K562 (cell line): ENCODE measurements at regions not wholly inside any gene's neighbourhood (a gene's known extent, or its start where the extent isn't known, plus 50 kb on each side); places are given as distances from the start of the nearest gene placed in this dataset.

Experiments
- ATAC-seq: fragments of 200-7000 bp; cut with Tn5 transposase; 3 replicates; pipeline ENCODE4 v1.9.1; 2020; ENCODE audit warnings: moderate library complexity
- BruUV-seq: library from RNA; stranded (reverse); fragments of 400-500 nt; replicated peaks from 2 replicates; lab custom pipeline; 2021; lab: Mats Ljungman, UMichigan
- CTCF ChIA-PET: fragments of 300-600 bp; formaldehyde crosslinking; extraction: SDS; loops from one replicate; lab custom pipeline; 2021; ENCODE audit warnings: low intra/inter-chr PET ratio; lab: Yijun Ruan, JAX
- POLR2A ChIA-PET: fragments of 300-600, 350-650 bp; sonication (Branson Sonifier 250); formaldehyde crosslinking; extraction: SDS; loops from one replicate; lab custom pipeline; 2021; ENCODE audit warnings: antibody characterized with exemption, inconsistent platforms; lab: Yijun Ruan, JAX
- DNase-seq, 4 experiments: peaks; one replicate each; pipeline versions ENCODE4 v3.0.0 to v3.0.0-alpha.2; 2011 to 2018; ENCODE audit warnings: low spot score in 3 of 4, mixed read lengths in 3 of 4; ENCODE audit errors: extremely low read depth in 1 of 4
- FAIRE-seq: peaks from 2 replicates; lab custom pipeline; 2011; peaks lifted over from hg19 to GRCh38; lab: Jason Lieb, UNC
- H2AFZ ChIP-seq: 2 replicates; pipeline ENCODE4 v1.6.0; 2011; ENCODE audit warnings: low read depth, low read length, control low read depth, inconsistent platforms
- H3K27ac ChIP-seq: fragments of 200-600 bp; 3 replicates; pipeline ENCODE4 v1.8.0; 2011; ENCODE audit warnings: low read depth, mild to moderate bottlenecking, control low read depth, inconsistent platforms, low read length, moderate library complexity, mixed read lengths; ENCODE audit errors: extremely low read depth
- H3K27me3 ChIP-seq, 2 experiments: fragments of 300-600 bp in 1 of 2; 2 replicates in 1 of 2; 3 replicates in 1 of 2; pipeline versions ENCODE4 v1.6.0 to v1.8.0; 2011; ENCODE audit warnings: inconsistent platforms in 2 of 2, low read length in 2 of 2, mild to moderate bottlenecking in 1 of 2, mixed read lengths in 1 of 2, moderate library complexity in 1 of 2; ENCODE audit not compliant: control insufficient read depth in 2 of 2, insufficient read depth in 2 of 2
- H3K36me3 ChIP-seq: fragments of 300-600 bp; 3 replicates; pipeline ENCODE4 v1.8.0; 2011; ENCODE audit warnings: mild to moderate bottlenecking, low read length, inconsistent platforms; ENCODE audit not compliant: control insufficient read depth, insufficient read depth
- H3K4me1 ChIP-seq, 2 experiments: fragments of 200-600 bp in 1 of 2; replicated peaks in 1 of 2; 2 replicates in 1 of 2; 3 replicates in 1 of 2; pipeline versions ENCODE4 v1.5.1 to v1.8.0; 2011; ENCODE audit warnings: inconsistent platforms in 2 of 2, low read length in 2 of 2, mild to moderate bottlenecking in 1 of 2, mixed read lengths in 1 of 2, moderate library complexity in 1 of 2; ENCODE audit not compliant: control insufficient read depth in 2 of 2, insufficient read depth in 2 of 2
- H3K4me2 ChIP-seq: 2 replicates; pipeline ENCODE4 v1.6.1; 2011; ENCODE audit warnings: low read length, control low read depth, inconsistent platforms, mixed read lengths; ENCODE audit not compliant: insufficient read depth
- H3K4me3 ChIP-seq: fragments of 200-600 bp; sonication (generic), shearing (Covaris generic); 2 replicates; pipeline ENCODE4 v1.5.1; 2016; ENCODE audit warnings: control low read depth, inconsistent platforms
- H3K79me2 ChIP-seq: fragments of 200-600 bp; 3 replicates; pipeline ENCODE4 v1.8.0; 2011; ENCODE audit warnings: low read length, inconsistent platforms; ENCODE audit not compliant: control insufficient read depth, insufficient read depth
- H3K9ac ChIP-seq, 2 experiments: 2 replicates each; pipeline versions ENCODE4 v1.6.0 to v1.6.1; 2011; ENCODE audit warnings: low read depth in 2 of 2, low read length in 2 of 2, control low read depth in 1 of 2, inconsistent platforms in 1 of 2, mild to moderate bottlenecking in 1 of 2, mixed read lengths in 1 of 2; ENCODE audit not compliant: insufficient read depth in 1 of 2
- H3K9me1 ChIP-seq: one replicate; pipeline ENCODE4 v1.6.0; 2011; ENCODE audit warnings: inconsistent platforms, mild to moderate bottlenecking, low read length, moderate library complexity; ENCODE audit not compliant: control insufficient read depth, insufficient read depth
- H3K9me3 ChIP-seq: replicated peaks from 2 replicates; pipeline ENCODE4 v1.5.1; 2011; ENCODE audit warnings: low read depth, low read length, inconsistent platforms; ENCODE audit not compliant: control insufficient read depth, insufficient read depth
- H4K20me1 ChIP-seq: replicated peaks from 2 replicates; pipeline ENCODE4 v1.6.1; 2011; ENCODE audit warnings: low read length, inconsistent platforms, mixed read lengths; ENCODE audit not compliant: control insufficient read depth, insufficient read depth
- ASH1L ChIP-seq: fragments of 450-650 bp; IDR thresholded peaks from 2 replicates; pipeline ENCODE4 v1.6.1; 2018; ENCODE audit warnings: borderline replicate concordance, mild to moderate bottlenecking, low read depth; ENCODE audit not compliant: partially characterized antibody
- CCNT2 ChIP-seq: IDR thresholded peaks from 2 replicates; pipeline ENCODE4 v1.6.1; 2011; ENCODE audit warnings: borderline replicate concordance, low read depth, mild to moderate bottlenecking, moderate library complexity, mixed read lengths, low read length; ENCODE audit not compliant: insufficient read length; ENCODE audit errors: extremely low read depth
- LEF1 ChIP-seq: fragments of 450-650 bp; IDR thresholded peaks from 2 replicates; pipeline ENCODE4 v1.6.1; 2016; ENCODE audit warnings: mild to moderate bottlenecking
- MNT ChIP-seq, 2 experiments: fragments of 450-650 bp; conservative IDR thresholded peaks; 2 replicates each; pipeline ENCODE4 v1.6.1; 2017; ENCODE audit warnings: mild to moderate bottlenecking in 2 of 2, moderate library complexity in 2 of 2
- NELFE ChIP-seq: IDR thresholded peaks from 2 replicates; pipeline ENCODE4 v1.6.1; 2011; ENCODE audit warnings: mild to moderate bottlenecking; ENCODE audit not compliant: insufficient read depth, insufficient read length
- NFIC ChIP-seq: fragments of 450-650 bp; IDR thresholded peaks from 2 replicates; pipeline ENCODE4 v1.6.1; 2017; ENCODE audit warnings: mild to moderate bottlenecking, inconsistent platforms
- NFIX ChIP-seq: fragments of 250-450 bp; sonication (Bioruptor Pico); IDR thresholded peaks from 2 replicates; pipeline ENCODE4 v1.4.0; 2020; ENCODE audit warnings: low read depth, mild to moderate bottlenecking, moderate library complexity
- RUNX1 ChIP-seq: sonication (generic); IDR thresholded peaks from 2 replicates; pipeline ENCODE4 v1.6.1; 2016; ENCODE audit warnings: antibody characterized with exemption, low read depth
- XRCC4 ChIP-seq: IDR thresholded peaks from one replicate; pipeline ENCODE4 v1.6.1; 2011; ENCODE audit not compliant: insufficient read depth, insufficient read length; ENCODE audit errors: extremely low read depth
- ZNF165 ChIP-seq: fragments of 250-450 bp; sonication (Bioruptor Pico); IDR thresholded peaks from 2 replicates; pipeline ENCODE4 v1.4.0; 2020; ENCODE audit warnings: borderline replicate concordance
- ZNF41 ChIP-seq: fragments of 250-450 bp; sonication (Bioruptor Pico); conservative IDR thresholded peaks from 2 replicates; pipeline ENCODE4 v1.4.0; 2020; ENCODE audit warnings: mild to moderate bottlenecking
- WGBS: fragments of 100-300 bp; shearing (Covaris generic); methylation state at CpG from one replicate; pipeline ENCODE4 v1.1.6; 2016; ENCODE audit warnings: low coverage, mixed read lengths; ENCODE audit not compliant: insufficient coverage; ENCODE audit errors: missing lambda C conversion rate; 5-methylcytosine and 5-hydroxymethylcytosine counted together
- in situ Hi-C: fragments of 300-500 bp; cut with MboI; formaldehyde crosslinking; loops from 4 replicates; pipeline ENCODE4 v1.15.0; 2018; ENCODE audit warnings: inconsistent platforms, mixed read lengths
- intact Hi-C: fragments of 100-400 bp; cut with micrococcal nuclease; formaldehyde crosslinking; loops from 2 replicates; pipeline ENCODE4 v1.14.2; 2022

- in situ Hi-C loops (no loop called here), intact Hi-C loops (no loop called here)
- no TSS peak for BruUV-seq
- no peak overlapping the region for H3K27ac ChIP-seq
- H3K9me1 ChIP-seq = no peaks in the 10 kb centered on the region
- H2AFZ ChIP-seq = no peak overlapping the region
- no peaks in the 10 kb centered on the region for H3K36me3 ChIP-seq
- DNase-seq (no peak), ATAC-seq (no peak), FAIRE-seq (no peak)
- no peak overlapping the region for H3K4me3 ChIP-seq
- TF ChIP-seq MNT (conservative IDR thresholded peaks at IDR 0.05) (no peak), NFIX (CRISPR knock-in tag) (peak; percentile 45; the same call in 1 of the 2 replicates), NFIC (0 out of 2 replicates have a peak, but pooled peaks have one; percentile 31)
- no peaks in the 10 kb centered on the region for H4K20me1 ChIP-seq
- WGBS = 0% methylated on average over 3 of the region's 3 CpGs
- H3K9ac ChIP-seq = no peak overlapping the region
- H3K79me2 ChIP-seq = no peaks in the 10 kb centered on the region
- H3K4me2 ChIP-seq = no peak overlapping the region
- ChIA-PET POLR2A (no interaction called here), CTCF (no interaction called here)
- no peaks in the 10 kb centered on the region for H3K27me3 ChIP-seq
- no peaks in the 10 kb centered on the region; the same call in 1 of the 2 replicates for H3K9me3 ChIP-seq
- H3K4me1 ChIP-seq = no peaks in the 10 kb centered on the region
Measured at GRCh38 chr6:48837744-48838143, 625.3 kb downstream of the MMUT start.

- Histone ChIP-seq H3K27me3 (no peaks in the 10 kb centered on the region), H3K9me3 (no peaks in the 10 kb centered on the region; the same call in 1 of the 2 replicates), H3K36me3 (no peaks in the 10 kb centered on the region), H3K9me1 (no peaks in the 10 kb centered on the region), H3K9ac (no peak overlapping the region), H4K20me1 (no peaks in the 10 kb centered on the region), H3K4me3 (no peak overlapping the region), H3K4me1 (no peaks in the 10 kb centered on the region)
- in situ Hi-C loops (no loop called here), intact Hi-C loops (no loop called here)
- WGBS = 4% methylated on average over 2 of the region's 2 CpGs
- FAIRE-seq (no peak), ATAC-seq (no peak), DNase-seq (peak in 1 of 4 experiments; percentile 2)
- BruUV-seq = no TSS peak
- POLR2A ChIA-PET = no interaction called here
- CTCF ChIA-PET = no interaction called here
- TF ChIP-seq CCNT2 (no peak), NFIC (peak; percentile 41), LEF1 (no peak), ASH1L (no peak), ZNF165 (CRISPR knock-in tag) (no peak), NELFE (no peak), RUNX1 (no peak), ZNF41 (CRISPR knock-in tag) (no peak), XRCC4 (no peak)
- TF ChIP-seq, all 486 proteins: peak for 1
- Histone ChIP-seq H3K79me2 (no peaks in the 10 kb centered on the region), H2AFZ (no peak overlapping the region), H3K27ac (no peak overlapping the region), H3K4me2 (no peak overlapping the region)
Measured at GRCh38 chr6:48835421-48835958, 627.6 kb downstream of the MMUT start.
